GM23338 (cell line): ENCODE measurements at regions not wholly inside any gene's neighbourhood (a gene's known extent, or its start where the extent isn't known, plus 50 kb on each side); places are given as distances from the start of the nearest gene placed in this dataset.

Experiments
- ATAC-seq: fragments of 200-7000 bp; cut with Tn5 transposase; 3 replicates; pipeline ENCODE4 v1.9.1; 2020
- DNase-seq: peaks from one replicate; pipeline ENCODE4 v3.0.0-alpha.2; 2015; ENCODE audit warnings: low spot score
- H2AFZ ChIP-seq: fragments of 200-600 bp; sonication (generic); 2 replicates; pipeline ENCODE4 v1.8.0; 2016; ENCODE audit warnings: antibody characterized with exemption, mild to moderate bottlenecking, moderate library complexity
- H3F3A ChIP-seq: fragments of 200-600 bp; sonication (generic); replicated peaks from 2 replicates; pipeline ENCODE4 v1.8.0; 2017; ENCODE audit warnings: antibody characterized with exemption, mixed run types, low read depth
- H3K27ac ChIP-seq: fragments of 200-600 bp; sonication (generic); 2 replicates; pipeline ENCODE4 v1.6.1; 2016; ENCODE audit warnings: low read depth
- H3K27me3 ChIP-seq: fragments of 200-600 bp; sonication (generic); 2 replicates; pipeline ENCODE4 v1.8.0; 2016; ENCODE audit warnings: mild to moderate bottlenecking, mixed run types, moderate library complexity; ENCODE audit not compliant: insufficient read depth
- H3K36me3 ChIP-seq: fragments of 200-600 bp; sonication (generic); 2 replicates; pipeline ENCODE4 v1.8.0; 2016; ENCODE audit warnings: mild to moderate bottlenecking; ENCODE audit not compliant: insufficient read depth
- H3K4me1 ChIP-seq: fragments of 200-600 bp; sonication (generic); 2 replicates; pipeline ENCODE4 v1.8.0; 2016; ENCODE audit warnings: mild to moderate bottlenecking, moderate library complexity; ENCODE audit not compliant: insufficient read depth
- H3K4me2 ChIP-seq: fragments of 200-600 bp; sonication (generic); 2 replicates; pipeline ENCODE4 v1.7.1; 2017; ENCODE audit warnings: mixed run types
- H3K4me3 ChIP-seq: fragments of 200-600 bp; sonication (generic); 2 replicates; pipeline ENCODE4 v1.6.1; 2016; ENCODE audit warnings: mixed run types
- H3K79me2 ChIP-seq: fragments of 200-600 bp; sonication (generic); replicated peaks from 2 replicates; pipeline ENCODE4 v1.8.0; 2017; ENCODE audit warnings: mild to moderate bottlenecking; ENCODE audit not compliant: insufficient read depth
- H3K9me2 ChIP-seq: fragments of 200-600 bp; sonication (generic); 2 replicates; pipeline ENCODE4 v1.8.0; 2017; ENCODE audit not compliant: insufficient read depth
- H4K20me1 ChIP-seq: fragments of 200-600 bp; sonication (generic); replicated peaks from 2 replicates; pipeline ENCODE4 v1.8.0; 2017; ENCODE audit warnings: mild to moderate bottlenecking; ENCODE audit not compliant: insufficient read depth
- H3K27ac Mint-ChIP-seq: 2 replicates; pipeline ENCODE4 v1.8.0; 2020; ENCODE audit warnings: inconsistent platforms, mild to moderate bottlenecking, moderate library complexity, mixed read lengths
- H3K27me3 Mint-ChIP-seq: 3 replicates; pipeline ENCODE4 v1.8.0; 2022; ENCODE audit warnings: low read depth, mild to moderate bottlenecking, moderate library complexity, mixed read lengths, inconsistent platforms; ENCODE audit not compliant: insufficient read depth, poor library complexity
- H3K36me3 Mint-ChIP-seq: 3 replicates; pipeline ENCODE4 v1.8.0; 2021; ENCODE audit warnings: low read depth, mild to moderate bottlenecking, inconsistent platforms, moderate library complexity, mixed read lengths
- H3K4me1 Mint-ChIP-seq: 3 replicates; pipeline ENCODE4 v1.8.0; 2020; ENCODE audit warnings: mild to moderate bottlenecking, inconsistent platforms, mixed read lengths
- H3K4me3 Mint-ChIP-seq: 3 replicates; pipeline ENCODE4 v1.8.0; 2021; ENCODE audit warnings: moderate library complexity, mild to moderate bottlenecking, inconsistent platforms, mixed read lengths
- H3K9me3 Mint-ChIP-seq: 3 replicates; pipeline ENCODE4 v1.8.0; 2020; ENCODE audit warnings: moderate library complexity, mild to moderate bottlenecking, inconsistent platforms, mixed read lengths
- CREB1 ChIP-seq: fragments of 250-450 bp; sonication (Bioruptor Pico); IDR thresholded peaks from 2 replicates; pipeline ENCODE4 v1.5.0; 2020; ENCODE audit warnings: low read depth, mild to moderate bottlenecking, moderate library complexity
- EZH2 ChIP-seq: fragments of 200-600 bp; sonication (generic); IDR thresholded peaks from one replicate; pipeline ENCODE4 v1.8.0; 2017; ENCODE audit warnings: antibody characterized with exemption, mild to moderate bottlenecking, low read depth; ENCODE audit not compliant: unreplicated experiment
- EZH2phosphoT487 ChIP-seq: fragments of 200-600 bp; sonication (generic); IDR thresholded peaks from one replicate; pipeline ENCODE4 v1.8.1; 2018; ENCODE audit warnings: antibody characterized with exemption; ENCODE audit not compliant: unreplicated experiment
- JUNB ChIP-seq: IDR thresholded peaks from one replicate; pipeline ENCODE4 v1.6.1; 2016; ENCODE audit warnings: antibody characterized with exemption; ENCODE audit not compliant: unreplicated experiment
- NANOG ChIP-seq: IDR thresholded peaks from 2 replicates; pipeline ENCODE4 v1.6.1; 2016; ENCODE audit warnings: antibody characterized with exemption, borderline replicate concordance
- POLR2AphosphoS5 ChIP-seq: IDR thresholded peaks from 2 replicates; pipeline ENCODE4 v1.6.1; 2016; ENCODE audit warnings: antibody characterized with exemption, low read depth
- STAT1 ChIP-seq: IDR thresholded peaks from one replicate; pipeline ENCODE4 v1.6.1; 2016; ENCODE audit warnings: antibody characterized with exemption; ENCODE audit not compliant: unreplicated experiment
- ZNF114 ChIP-seq: fragments of 250-450 bp; sonication (Bioruptor Pico); IDR thresholded peaks from 2 replicates; pipeline ENCODE4 v1.5.0; 2020; ENCODE audit warnings: mild to moderate bottlenecking, moderate library complexity
- ZNF331 ChIP-seq: fragments of 250-450 bp; sonication (Bioruptor Pico); IDR thresholded peaks from 2 replicates; pipeline ENCODE4 v1.5.0; 2020; ENCODE audit warnings: low read depth, mild to moderate bottlenecking, moderate library complexity
- TF ChIP-seq, protein P1 (sequence below), 2 experiments: fragments of 200-600 bp in 1 of 2; sonication (generic) in 1 of 2; conservative IDR thresholded peaks; 2 replicates each; pipeline versions ENCODE4 v1.5.1 to v1.6.1; 2016 to 2017; ENCODE audit warnings: antibody characterized with exemption in 2 of 2, low read depth in 2 of 2, mild to moderate bottlenecking in 2 of 2, moderate library complexity in 1 of 2
- TF ChIP-seq, protein P2 (sequence below): IDR thresholded peaks from 2 replicates; pipeline ENCODE4 v1.6.1; 2016; ENCODE audit warnings: antibody characterized with exemption
- TF ChIP-seq, protein P3 (sequence below): IDR thresholded peaks from one replicate; pipeline ENCODE4 v1.6.1; 2018; ENCODE audit warnings: antibody characterized with exemption; ENCODE audit not compliant: unreplicated experiment
- TF ChIP-seq, protein P4 (sequence below): fragments of 250-450 bp; sonication (Bioruptor Pico); IDR thresholded peaks from 2 replicates; pipeline ENCODE4 v1.5.0; 2020; ENCODE audit warnings: mild to moderate bottlenecking, moderate library complexity

DNA sequence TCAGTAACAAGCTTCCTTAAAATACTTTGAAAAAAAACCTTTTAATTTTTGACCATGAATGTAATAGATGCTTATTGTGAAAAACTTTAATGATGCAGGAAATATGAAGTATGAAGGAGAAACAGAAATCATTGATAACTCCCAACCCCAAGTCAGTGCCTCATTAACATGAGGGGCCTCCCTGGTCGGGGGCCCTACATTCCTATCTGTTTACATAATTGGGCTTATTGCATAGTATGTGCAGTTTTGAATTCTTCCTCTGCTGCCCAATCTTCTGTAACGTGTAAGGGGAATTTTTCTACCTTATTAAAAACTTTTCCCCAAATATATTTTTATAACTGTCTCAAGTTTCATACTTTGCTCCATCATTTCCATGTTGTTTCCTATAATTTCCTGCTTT lies 63.0 kb downstream of the SLC25A47 start:
- Histone ChIP-seq H2AFZ (no peak overlapping the region), H3K4me2 (peak overlapping the region; percentile 19), H3K9me2 (no peaks in the 10 kb centered on the region), H3K36me3 (no peaks in the 10 kb centered on the region), H3K79me2 (peaks cover 26% of the 10 kb centered on the region), H3K27ac (no peak overlapping the region), H3K4me3 (no peak overlapping the region), H3K4me1 (peaks cover 25% of the 10 kb centered on the region), H4K20me1 (no peaks in the 10 kb centered on the region; the same call in 1 of the 2 replicates), H3F3A (0 out of 2 replicates have a peak, but pooled peaks cover 6% of the 10 kb centered on the region), H3K27me3 (no peaks in the 10 kb centered on the region)
- peaks cover 3% of the 10 kb centered on the region for H3K27me3 Mint-ChIP-seq
- no peaks in the 10 kb centered on the region for H3K36me3 Mint-ChIP-seq
- H3K27ac Mint-ChIP-seq = no peak overlapping the region
- TF ChIP-seq POLR2AphosphoS5 (no peak), CREB1 (CRISPR knock-in tag) (no peak), ZNF331 (CRISPR knock-in tag) (no peak), ZNF114 (CRISPR knock-in tag) (no peak), NANOG (no peak), JUNB (no peak), EZH2phosphoT487 (no peak), STAT1 (no peak), EZH2 (no peak)
- TF ChIP-seq, protein P1, sequence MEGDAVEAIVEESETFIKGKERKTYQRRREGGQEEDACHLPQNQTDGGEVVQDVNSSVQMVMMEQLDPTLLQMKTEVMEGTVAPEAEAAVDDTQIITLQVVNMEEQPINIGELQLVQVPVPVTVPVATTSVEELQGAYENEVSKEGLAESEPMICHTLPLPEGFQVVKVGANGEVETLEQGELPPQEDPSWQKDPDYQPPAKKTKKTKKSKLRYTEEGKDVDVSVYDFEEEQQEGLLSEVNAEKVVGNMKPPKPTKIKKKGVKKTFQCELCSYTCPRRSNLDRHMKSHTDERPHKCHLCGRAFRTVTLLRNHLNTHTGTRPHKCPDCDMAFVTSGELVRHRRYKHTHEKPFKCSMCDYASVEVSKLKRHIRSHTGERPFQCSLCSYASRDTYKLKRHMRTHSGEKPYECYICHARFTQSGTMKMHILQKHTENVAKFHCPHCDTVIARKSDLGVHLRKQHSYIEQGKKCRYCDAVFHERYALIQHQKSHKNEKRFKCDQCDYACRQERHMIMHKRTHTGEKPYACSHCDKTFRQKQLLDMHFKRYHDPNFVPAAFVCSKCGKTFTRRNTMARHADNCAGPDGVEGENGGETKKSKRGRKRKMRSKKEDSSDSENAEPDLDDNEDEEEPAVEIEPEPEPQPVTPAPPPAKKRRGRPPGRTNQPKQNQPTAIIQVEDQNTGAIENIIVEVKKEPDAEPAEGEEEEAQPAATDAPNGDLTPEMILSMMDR (conservative IDR thresholded peaks at IDR 0.05; ENCODE audit: low read depth in 2 of 2) = no peak
- TF ChIP-seq, protein P2, sequence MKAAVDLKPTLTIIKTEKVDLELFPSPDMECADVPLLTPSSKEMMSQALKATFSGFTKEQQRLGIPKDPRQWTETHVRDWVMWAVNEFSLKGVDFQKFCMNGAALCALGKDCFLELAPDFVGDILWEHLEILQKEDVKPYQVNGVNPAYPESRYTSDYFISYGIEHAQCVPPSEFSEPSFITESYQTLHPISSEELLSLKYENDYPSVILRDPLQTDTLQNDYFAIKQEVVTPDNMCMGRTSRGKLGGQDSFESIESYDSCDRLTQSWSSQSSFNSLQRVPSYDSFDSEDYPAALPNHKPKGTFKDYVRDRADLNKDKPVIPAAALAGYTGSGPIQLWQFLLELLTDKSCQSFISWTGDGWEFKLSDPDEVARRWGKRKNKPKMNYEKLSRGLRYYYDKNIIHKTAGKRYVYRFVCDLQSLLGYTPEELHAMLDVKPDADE = no peak
- TF ChIP-seq, protein P3, sequence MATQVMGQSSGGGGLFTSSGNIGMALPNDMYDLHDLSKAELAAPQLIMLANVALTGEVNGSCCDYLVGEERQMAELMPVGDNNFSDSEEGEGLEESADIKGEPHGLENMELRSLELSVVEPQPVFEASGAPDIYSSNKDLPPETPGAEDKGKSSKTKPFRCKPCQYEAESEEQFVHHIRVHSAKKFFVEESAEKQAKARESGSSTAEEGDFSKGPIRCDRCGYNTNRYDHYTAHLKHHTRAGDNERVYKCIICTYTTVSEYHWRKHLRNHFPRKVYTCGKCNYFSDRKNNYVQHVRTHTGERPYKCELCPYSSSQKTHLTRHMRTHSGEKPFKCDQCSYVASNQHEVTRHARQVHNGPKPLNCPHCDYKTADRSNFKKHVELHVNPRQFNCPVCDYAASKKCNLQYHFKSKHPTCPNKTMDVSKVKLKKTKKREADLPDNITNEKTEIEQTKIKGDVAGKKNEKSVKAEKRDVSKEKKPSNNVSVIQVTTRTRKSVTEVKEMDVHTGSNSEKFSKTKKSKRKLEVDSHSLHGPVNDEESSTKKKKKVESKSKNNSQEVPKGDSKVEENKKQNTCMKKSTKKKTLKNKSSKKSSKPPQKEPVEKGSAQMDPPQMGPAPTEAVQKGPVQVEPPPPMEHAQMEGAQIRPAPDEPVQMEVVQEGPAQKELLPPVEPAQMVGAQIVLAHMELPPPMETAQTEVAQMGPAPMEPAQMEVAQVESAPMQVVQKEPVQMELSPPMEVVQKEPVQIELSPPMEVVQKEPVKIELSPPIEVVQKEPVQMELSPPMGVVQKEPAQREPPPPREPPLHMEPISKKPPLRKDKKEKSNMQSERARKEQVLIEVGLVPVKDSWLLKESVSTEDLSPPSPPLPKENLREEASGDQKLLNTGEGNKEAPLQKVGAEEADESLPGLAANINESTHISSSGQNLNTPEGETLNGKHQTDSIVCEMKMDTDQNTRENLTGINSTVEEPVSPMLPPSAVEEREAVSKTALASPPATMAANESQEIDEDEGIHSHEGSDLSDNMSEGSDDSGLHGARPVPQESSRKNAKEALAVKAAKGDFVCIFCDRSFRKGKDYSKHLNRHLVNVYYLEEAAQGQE = no peak
- TF ChIP-seq, protein P4, sequence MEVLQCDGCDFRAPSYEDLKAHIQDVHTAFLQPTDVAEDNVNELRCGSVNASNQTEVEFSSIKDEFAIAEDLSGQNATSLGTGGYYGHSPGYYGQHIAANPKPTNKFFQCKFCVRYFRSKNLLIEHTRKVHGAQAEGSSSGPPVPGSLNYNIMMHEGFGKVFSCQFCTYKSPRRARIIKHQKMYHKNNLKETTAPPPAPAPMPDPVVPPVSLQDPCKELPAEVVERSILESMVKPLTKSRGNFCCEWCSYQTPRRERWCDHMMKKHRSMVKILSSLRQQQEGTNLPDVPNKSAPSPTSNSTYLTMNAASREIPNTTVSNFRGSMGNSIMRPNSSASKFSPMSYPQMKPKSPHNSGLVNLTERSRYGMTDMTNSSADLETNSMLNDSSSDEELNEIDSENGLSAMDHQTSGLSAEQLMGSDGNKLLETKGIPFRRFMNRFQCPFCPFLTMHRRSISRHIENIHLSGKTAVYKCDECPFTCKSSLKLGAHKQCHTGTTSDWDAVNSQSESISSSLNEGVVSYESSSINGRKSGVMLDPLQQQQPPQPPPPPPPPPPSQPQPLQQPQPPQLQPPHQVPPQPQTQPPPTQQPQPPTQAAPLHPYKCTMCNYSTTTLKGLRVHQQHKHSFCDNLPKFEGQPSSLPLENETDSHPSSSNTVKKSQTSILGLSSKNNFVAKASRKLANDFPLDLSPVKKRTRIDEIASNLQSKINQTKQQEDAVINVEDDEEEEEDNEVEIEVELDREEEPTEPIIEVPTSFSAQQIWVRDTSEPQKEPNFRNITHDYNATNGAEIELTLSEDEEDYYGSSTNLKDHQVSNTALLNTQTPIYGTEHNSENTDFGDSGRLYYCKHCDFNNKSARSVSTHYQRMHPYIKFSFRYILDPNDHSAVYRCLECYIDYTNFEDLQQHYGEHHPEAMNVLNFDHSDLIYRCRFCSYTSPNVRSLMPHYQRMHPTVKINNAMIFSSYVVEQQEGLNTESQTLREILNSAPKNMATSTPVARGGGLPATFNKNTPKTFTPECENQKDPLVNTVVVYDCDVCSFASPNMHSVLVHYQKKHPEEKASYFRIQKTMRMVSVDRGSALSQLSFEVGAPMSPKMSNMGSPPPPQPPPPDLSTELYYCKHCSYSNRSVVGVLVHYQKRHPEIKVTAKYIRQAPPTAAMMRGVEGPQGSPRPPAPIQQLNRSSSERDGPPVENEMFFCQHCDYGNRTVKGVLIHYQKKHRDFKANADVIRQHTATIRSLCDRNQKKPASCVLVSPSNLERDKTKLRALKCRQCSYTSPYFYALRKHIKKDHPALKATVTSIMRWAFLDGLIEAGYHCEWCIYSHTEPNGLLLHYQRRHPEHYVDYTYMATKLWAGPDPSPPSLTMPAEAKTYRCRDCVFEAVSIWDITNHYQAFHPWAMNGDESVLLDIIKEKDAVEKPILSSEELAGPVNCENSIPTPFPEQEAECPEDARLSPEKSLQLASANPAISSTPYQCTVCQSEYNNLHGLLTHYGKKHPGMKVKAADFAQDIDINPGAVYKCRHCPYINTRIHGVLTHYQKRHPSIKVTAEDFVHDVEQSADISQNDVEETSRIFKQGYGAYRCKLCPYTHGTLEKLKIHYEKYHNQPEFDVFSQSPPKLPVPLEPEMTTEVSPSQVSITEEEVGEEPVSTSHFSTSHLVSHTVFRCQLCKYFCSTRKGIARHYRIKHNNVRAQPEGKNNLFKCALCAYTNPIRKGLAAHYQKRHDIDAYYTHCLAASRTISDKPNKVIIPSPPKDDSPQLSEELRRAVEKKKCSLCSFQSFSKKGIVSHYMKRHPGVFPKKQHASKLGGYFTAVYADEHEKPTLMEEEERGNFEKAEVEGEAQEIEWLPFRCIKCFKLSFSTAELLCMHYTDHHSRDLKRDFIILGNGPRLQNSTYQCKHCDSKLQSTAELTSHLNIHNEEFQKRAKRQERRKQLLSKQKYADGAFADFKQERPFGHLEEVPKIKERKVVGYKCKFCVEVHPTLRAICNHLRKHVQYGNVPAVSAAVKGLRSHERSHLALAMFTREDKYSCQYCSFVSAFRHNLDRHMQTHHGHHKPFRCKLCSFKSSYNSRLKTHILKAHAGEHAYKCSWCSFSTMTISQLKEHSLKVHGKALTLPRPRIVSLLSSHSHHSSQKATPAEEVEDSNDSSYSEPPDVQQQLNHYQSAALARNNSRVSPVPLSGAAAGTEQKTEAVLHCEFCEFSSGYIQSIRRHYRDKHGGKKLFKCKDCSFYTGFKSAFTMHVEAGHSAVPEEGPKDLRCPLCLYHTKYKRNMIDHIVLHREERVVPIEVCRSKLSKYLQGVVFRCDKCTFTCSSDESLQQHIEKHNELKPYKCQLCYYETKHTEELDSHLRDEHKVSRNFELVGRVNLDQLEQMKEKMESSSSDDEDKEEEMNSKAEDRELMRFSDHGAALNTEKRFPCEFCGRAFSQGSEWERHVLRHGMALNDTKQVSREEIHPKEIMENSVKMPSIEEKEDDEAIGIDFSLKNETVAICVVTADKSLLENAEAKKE (CRISPR knock-in tag) = no peak
- no peak for ATAC-seq
- DNase-seq = no peak
- H3K9me3 Mint-ChIP-seq = no peaks in the 10 kb centered on the region
- H3K4me3 Mint-ChIP-seq = no peak overlapping the region
- H3K4me1 Mint-ChIP-seq = peaks cover 47% of the 10 kb centered on the region
